22Rv1 (cell line): ENCODE measurements at regions not wholly inside any gene's neighbourhood (a gene's known extent, or its start where the extent isn't known, plus 50 kb on each side); places are given as distances from the start of the nearest gene placed in this dataset.

Experiments used
- CTCF ChIP-seq: fragments of 450-650 bp; IDR thresholded peaks from 2 replicates; pipeline ENCODE4 v1.5.1; 2017; ENCODE audit warnings: mild to moderate bottlenecking
- ZFX ChIP-seq: fragments of 450-650 bp; IDR thresholded peaks from 2 replicates; pipeline ENCODE4 v1.6.1; 2017; ENCODE audit warnings: antibody characterized with exemption, borderline replicate concordance

GRCh38 chr3:10721101-10721500 is 94.9 kb upstream of the SLC6A11 start:
- TF ChIP-seq CTCF, result no peak
- no peak for TF ChIP-seq ZFX
